Brain microvascular endothelial cell (primary cell): ENCODE measurements at regions not wholly inside any gene's neighbourhood (a gene's known extent, or its start where the extent isn't known, plus 50 kb on each side); places are given as distances from the start of the nearest gene placed in this dataset.
A peak's percentile ranks its signal among the peaks of the same experiment; 100 is the strongest.

Experiments used
- DNase-seq: peaks from one replicate; pipeline ENCODE4 v3.0.0-alpha.2; 2020
- H3K27ac ChIP-seq: fragments of 250-450 bp; sonication (Bioruptor Pico); 2 replicates; pipeline ENCODE4 v1.5.1; 2020; ENCODE audit warnings: mild to moderate bottlenecking, moderate library complexity
- H3K27me3 ChIP-seq: fragments of 250-450 bp; sonication (Bioruptor Pico); replicated peaks from 2 replicates; pipeline ENCODE4 v1.5.1; 2020; ENCODE audit warnings: mild to moderate bottlenecking
- H3K36me3 ChIP-seq: fragments of 250-450 bp; sonication (Bioruptor Pico); replicated peaks from 2 replicates; pipeline ENCODE4 v1.5.1; 2020; ENCODE audit warnings: mild to moderate bottlenecking
- H3K4me3 ChIP-seq: 2 replicates; pipeline ENCODE4 v1.5.1; 2011; ENCODE audit warnings: low read depth, mild to moderate bottlenecking, control low read depth, low read length, moderate library complexity
- in situ Hi-C: cut with HindIII; loops from 2 replicates; pipeline ENCODE4 v1.10.0; 2017; ENCODE audit warnings: low sequenced_read_pairs, low pct_ligation_motif_present
- TF ChIP-seq, protein P1 (sequence below): IDR thresholded peaks from 2 replicates; pipeline ENCODE4 v1.5.1; 2011; ENCODE audit warnings: low read depth, mild to moderate bottlenecking, moderate library complexity, low read length, control low read depth, inconsistent platforms; ENCODE audit errors: missing control alignments

DNA sequence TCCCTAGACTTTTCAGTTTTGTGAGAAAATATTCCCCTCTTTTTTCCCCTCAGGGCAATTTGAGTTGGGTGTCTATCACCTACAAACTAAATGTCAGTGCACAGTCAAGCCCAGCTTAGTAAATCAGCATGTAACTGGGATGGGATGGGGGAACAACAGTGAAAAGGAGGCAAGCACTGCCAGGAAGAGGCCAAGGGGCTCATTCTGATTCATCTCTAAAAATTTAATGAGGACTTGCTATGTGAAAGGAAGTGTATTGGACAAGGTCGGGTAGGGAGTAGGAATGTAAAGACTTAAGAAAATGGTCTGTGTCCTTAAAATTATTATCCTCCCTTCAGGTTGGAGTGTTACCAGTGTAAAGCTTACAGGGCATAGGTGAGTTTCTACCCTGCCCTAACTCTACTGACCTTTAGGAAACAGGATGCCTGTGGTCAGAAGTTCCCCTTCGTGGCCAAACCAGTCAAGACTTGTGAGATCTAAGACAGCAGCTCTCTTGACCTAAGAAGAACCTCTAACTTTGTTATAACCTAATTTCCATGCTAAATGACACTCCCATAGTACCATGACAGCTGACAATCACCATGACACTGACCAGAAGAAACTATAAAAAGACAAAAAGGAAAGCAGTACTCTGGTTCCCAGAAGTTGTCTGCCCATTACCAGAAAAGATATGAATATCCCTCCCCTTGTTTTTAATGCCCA is 194.4 kb upstream of the LDB2 start:
- in situ Hi-C loops: no loop called here
- no peak overlapping the region for H3K27ac ChIP-seq

DNA sequence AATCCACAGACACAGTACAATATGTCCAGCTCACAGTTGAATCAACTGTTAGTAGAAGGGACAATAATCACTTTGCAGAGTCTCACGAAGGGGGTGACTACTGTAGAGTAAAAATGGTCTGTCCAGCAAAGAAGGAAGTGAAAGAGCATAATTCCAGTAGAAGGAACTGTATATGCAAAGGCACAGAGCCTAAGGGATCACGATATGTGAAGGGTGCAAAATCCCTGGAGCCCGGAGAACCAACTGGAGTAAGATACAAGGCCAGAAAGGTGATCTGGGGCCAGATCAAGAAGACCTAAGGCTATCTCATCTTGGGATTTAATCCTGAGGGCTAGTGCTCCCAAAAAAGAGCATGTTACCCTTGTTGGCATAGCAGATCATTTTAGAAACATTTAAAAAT is 192.7 kb upstream of the LDB2 start:
- H3K27me3 ChIP-seq: no peaks in the 10 kb centered on the region
- in situ Hi-C loops: no loop called here
- no peak for DNase-seq

More for the DNA sequence above, 194.4 kb upstream of the LDB2 start:
- no peak for DNase-seq
- H3K36me3 ChIP-seq: no peaks in the 10 kb centered on the region
- TF ChIP-seq, protein P1, sequence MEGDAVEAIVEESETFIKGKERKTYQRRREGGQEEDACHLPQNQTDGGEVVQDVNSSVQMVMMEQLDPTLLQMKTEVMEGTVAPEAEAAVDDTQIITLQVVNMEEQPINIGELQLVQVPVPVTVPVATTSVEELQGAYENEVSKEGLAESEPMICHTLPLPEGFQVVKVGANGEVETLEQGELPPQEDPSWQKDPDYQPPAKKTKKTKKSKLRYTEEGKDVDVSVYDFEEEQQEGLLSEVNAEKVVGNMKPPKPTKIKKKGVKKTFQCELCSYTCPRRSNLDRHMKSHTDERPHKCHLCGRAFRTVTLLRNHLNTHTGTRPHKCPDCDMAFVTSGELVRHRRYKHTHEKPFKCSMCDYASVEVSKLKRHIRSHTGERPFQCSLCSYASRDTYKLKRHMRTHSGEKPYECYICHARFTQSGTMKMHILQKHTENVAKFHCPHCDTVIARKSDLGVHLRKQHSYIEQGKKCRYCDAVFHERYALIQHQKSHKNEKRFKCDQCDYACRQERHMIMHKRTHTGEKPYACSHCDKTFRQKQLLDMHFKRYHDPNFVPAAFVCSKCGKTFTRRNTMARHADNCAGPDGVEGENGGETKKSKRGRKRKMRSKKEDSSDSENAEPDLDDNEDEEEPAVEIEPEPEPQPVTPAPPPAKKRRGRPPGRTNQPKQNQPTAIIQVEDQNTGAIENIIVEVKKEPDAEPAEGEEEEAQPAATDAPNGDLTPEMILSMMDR: no peak
- no peaks in the 10 kb centered on the region for H3K27me3 ChIP-seq
- no peak overlapping the region for H3K4me3 ChIP-seq

DNA sequence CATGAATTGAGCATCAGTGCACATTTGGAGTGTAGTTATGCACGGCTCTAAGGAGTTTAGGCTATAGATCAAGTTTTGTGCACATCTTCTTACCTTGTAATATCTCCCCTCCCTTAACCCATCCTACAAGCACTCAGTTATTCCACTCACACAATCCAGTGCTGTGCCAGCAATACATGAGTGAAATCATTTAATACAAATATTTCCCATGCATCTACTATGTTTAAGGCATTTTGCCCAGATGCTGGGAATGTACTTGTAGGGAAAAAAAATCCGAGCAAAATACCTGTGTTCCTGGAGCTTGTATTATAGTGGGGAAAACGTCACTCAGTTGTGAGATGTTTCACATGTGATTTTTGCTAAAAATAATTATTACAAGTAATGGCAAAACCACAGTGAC is 191.6 kb upstream of the LDB2 start:
- Histone ChIP-seq H3K36me3 (no peaks in the 10 kb centered on the region), H3K27me3 (no peaks in the 10 kb centered on the region), H3K27ac (no peak overlapping the region), H3K4me3 (no peak overlapping the region)
- TF ChIP-seq, protein P1: no peak
- no peak for DNase-seq
- in situ Hi-C loops: no loop called here

More for the DNA sequence above, 192.7 kb upstream of the LDB2 start:
- H3K4me3 ChIP-seq: no peak overlapping the region
- H3K36me3 ChIP-seq: no peaks in the 10 kb centered on the region
- TF ChIP-seq, protein P1: no peak
- no peak overlapping the region for H3K27ac ChIP-seq

DNA sequence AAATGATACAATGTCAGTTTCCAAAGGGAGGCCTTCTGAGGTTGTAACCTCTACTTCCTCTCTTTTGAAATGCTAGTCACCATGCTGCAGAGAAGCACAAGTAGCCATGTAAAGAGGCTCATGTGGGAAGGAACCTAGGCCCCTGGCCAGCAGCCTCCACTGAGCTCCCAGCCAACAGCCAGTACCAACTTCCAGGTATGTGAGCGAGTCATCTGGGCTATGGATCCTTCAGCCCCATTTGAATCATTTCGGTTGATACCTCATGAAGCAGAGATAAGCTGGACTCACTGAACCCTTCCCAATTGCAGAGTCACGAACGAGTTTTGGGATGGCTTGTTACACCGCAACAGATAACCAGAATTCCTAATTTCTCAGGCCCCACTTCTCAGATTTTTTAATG is 187.0 kb upstream of the LDB2 start:
- no peak for DNase-seq
- Histone ChIP-seq H3K27ac (no peak overlapping the region), H3K27me3 (no peaks in the 10 kb centered on the region), H3K36me3 (no peaks in the 10 kb centered on the region), H3K4me3 (no peak overlapping the region)
- TF ChIP-seq, protein P1: no peak
- in situ Hi-C loops: no loop called here

DNA sequence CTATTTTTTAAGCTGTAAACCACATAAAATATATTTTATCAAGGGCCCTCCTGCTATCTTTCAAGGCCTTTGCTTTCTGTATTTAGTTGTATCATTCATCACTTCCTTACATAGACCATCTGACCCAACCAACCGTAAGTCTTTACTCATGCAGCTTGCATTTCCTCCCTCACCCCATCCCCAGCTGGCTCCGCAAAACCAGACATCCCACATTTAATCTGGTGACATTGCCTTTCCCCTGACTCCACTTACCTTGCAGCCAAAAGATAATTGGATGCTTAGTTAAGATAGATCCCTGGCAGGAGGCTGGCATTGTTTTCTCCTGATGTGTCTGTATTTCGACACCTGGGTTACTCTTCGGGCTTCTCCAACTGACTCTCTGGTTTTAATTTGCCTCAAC is 183.7 kb upstream of the LDB2 start:
- in situ Hi-C loops: no loop called here
- no peak overlapping the region for H3K4me3 ChIP-seq
- DNase-seq: peak; percentile 41
- H3K27me3 ChIP-seq: no peaks in the 10 kb centered on the region
- no peaks in the 10 kb centered on the region for H3K36me3 ChIP-seq
- TF ChIP-seq, protein P1: no peak
- H3K27ac ChIP-seq: no peak overlapping the region

DNA sequence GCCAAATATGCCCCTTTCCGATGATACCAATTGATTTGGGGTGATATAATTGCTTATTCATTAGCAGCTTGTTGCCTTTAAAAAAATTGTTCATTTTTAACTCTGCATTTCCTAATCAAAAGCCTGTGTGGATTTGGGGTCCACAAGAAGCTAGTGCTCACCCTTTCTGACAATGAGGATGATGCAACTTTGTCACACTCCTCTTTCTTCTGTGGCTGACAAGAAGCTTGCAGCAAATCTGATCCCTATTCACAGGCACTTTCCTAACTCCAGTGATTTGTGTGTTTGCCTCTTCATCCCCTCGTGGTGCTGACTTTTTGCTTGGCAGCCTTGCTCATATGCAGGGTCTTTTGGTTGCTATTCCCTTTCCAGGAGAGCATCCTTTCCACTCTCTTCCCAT is 182.7 kb upstream of the LDB2 start:
- in situ Hi-C loops: no loop called here
- Histone ChIP-seq H3K27ac (no peak overlapping the region), H3K27me3 (no peaks in the 10 kb centered on the region), H3K4me3 (no peak overlapping the region), H3K36me3 (no peaks in the 10 kb centered on the region)
- TF ChIP-seq, protein P1: no peak
- no peak for DNase-seq
